Right lung (tissue), 2 donors: ENCODE measurements at regions not wholly inside any gene's neighbourhood (a gene's known extent, or its start where the extent isn't known, plus 50 kb on each side); places are given as distances from the start of the nearest gene placed in this dataset.

Experiments used
- DNase-seq, 2 donors: peaks; one replicate each; pipeline ENCODE4 v3.0.0-alpha.2; 2013

DNA sequence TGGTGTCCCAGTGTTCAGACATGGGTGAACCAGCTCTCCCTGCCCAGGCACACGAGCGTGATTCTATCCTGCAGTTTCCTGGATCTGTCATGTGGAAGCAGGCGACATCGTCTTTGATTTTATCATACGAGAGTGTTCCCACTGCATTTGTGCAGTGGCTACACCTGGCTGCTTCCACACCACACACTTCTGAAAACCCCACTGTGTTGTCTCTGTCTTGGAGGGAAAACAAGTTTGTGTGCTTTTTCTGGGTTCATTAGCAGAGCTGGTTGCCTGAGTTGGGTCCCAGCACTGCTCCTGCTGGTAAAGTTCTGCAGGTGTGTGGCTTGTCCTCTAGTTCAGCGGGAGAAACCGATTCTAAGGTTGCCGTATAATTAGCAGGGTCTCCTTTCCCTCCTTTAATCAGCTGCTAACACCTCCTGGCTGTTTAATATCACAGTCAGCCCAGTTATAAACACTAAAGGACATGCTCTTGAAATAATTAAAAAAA is 58.5 kb upstream of the TWIST2 start:
- no peak for DNase-seq

GRCh38 chr2:238790126-238790832 is 57.6 kb upstream of the TWIST2 start:
- peak in 1 of 2 donors; percentile 5 for DNase-seq

- DNase-seq: peak in 1 of 2 donors; percentile 25
Observed at GRCh38 chr2:238790833-238791230, 57.1 kb upstream of the TWIST2 start.

DNA sequence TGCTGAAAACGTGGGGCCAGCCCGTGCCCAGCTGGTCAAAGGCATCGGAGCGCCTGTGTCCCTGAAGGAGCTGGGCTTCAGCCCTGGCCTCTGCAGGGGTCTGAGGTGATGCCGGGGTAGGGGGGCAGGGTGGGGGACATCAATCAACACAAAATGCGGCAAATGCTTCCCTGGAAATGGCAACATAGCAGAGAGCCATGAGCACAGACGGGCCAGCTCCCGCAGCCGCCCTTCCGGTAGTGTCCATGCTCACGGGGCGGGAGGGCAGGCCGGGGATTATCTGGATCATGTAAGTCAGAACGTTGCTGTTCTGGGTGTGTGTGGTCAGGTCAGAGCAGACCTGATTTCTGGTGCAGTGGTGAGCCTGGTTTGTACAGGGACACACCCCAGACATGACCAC is 56.5 kb upstream of the TWIST2 start:
- DNase-seq: no peak

DNA sequence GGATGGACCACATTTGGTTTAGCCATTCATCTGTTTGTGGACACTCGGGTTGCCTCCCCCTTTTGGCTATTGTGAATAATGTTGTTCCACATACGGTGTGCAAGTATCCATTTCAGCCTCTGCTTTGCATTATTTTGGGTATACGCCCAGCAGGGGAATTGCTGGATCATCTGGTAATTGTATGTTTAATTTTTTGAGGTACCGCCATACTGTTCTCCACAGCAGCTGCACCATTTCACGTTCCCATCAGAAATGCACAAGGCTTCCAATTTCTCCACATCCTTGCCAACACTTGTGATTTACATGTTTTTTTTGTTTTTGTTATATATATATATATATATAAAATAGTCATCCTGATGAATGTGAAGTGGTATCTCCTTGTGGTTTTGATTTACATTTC is 54.6 kb upstream of the TWIST2 start:
- DNase-seq: no peak

DNA sequence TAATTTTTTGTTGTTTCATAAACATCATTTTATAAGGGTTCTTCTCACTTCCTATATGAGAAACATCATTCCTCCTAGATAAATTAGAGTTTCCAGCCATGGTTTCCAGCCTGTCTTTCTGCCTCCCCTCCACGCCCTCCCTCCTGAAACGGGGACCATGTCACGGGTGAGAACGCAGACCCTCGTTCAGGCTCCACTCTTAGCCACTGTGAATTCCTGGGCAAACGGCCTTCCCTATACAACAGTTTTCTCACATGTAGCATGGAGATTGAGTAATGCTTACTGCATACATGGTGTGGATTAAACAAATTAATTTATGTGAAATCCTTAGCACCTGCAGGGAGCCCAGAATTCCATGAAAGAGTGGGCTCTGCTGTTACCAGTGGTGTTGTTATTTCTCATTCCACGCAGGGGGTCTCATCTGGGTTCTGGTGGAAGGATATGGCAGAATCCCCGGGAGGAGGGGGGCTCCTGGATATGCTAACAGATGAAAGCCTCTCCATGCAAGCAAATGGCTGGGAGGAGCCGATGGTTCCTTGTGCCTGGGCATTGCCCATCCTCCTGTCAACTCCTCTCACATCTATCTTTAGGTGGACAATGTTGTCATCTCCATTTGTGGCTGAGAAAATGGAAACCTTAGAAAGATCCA is 54.0 kb upstream of the TWIST2 start:
- DNase-seq: no peak

DNA sequence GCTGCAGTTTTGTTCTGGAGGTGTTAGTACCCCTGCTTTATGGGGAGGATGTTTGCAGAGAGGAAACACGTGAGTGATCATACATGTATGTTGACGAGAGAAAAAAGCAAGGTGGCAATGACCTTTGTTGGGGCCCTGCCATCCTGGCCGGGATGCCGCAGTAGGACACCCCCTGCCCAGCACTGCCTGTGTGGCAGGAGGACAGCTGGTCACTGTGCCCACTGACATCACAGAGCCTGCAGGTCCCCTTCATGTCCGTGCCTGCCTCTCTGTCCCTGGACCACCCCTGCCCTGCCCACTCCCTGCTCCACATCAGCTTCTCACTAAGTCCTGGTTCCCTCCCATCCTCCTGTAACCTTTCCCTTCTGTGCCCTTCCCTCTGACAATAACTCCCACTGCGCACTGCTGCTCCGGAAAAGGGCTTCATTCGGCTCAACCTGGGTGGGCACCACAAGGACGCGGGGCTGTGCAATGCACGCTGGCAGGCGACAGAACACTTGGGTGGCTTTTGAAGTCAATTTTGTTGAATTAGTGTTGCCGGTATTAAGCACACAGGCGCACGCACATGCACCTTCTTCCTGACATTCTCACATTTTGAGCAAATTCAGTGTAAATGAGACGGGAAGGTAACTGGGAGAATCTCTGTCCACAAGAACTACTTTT is 51.5 kb upstream of the TWIST2 start:
- DNase-seq: no peak

DNA sequence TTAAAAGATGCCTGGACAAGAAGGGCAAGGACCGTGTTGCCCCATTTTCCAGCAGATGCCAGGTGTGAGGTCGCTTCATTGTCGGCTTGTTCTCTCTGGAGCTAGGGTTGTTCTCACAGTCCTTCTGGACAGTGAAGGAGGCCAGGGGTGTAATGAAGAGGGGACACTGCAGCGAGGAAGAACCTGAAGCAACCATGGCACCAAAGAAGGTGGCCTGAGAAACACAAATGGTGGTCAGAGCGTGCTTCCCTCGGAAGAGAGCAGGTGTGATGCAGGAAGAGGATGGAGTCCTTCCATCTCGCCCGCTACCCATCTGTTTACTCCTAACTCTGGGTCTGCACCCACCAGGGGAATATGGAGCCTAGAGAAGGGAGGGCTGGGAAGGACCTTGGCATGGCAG is 50.3 kb upstream of the TWIST2 start:
- no peak for DNase-seq
